ENCODE measurements at regions not wholly inside any gene's neighbourhood (a gene's known extent, or its start where the extent isn't known, plus 50 kb on each side); places are given as distances from the start of the nearest gene placed in this dataset.

DNA sequence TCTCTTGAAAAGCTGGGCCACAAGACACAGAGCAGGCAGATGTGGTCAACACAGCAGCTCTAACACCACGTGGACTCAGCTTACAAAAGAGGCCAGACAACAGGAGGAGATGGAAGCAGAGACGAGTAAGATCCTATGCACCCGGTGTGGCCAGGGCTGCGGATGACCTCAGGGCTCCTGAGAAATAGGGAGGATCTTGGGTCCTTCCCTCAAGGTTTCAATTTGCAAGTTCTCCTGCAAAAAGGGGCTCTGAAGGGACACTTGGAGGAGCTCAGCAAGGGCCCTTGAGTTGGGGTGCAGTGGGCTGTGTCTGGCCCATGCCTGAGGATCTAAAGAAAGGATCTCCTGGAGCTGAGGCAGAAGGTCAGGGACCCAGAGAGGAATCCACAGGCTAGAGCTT, 249.5 kb upstream of the IGF1R start:
- Histone ChIP-seq H3K4me1 (ENCODE audit: insufficient read depth, low read length) (peaks cover 7% of the 10 kb centered on the region; the same call in 1 of the 2 replicates), H3K4me3 (ENCODE audit: low read length) (no peak overlapping the region), H3K9me3 (ENCODE audit: insufficient read depth, low read depth, low read length) (no peaks in the 10 kb centered on the region), H3K9ac (ENCODE audit: low read depth, low read length) (no peak overlapping the region), H3K27me3 (ENCODE audit: insufficient read depth, low read length) (no peaks in the 10 kb centered on the region), H3K36me3 (ENCODE audit: insufficient read depth, low read depth, low read length) (no peaks in the 10 kb centered on the region), H3K27ac (ENCODE audit: low read length) (no peak overlapping the region)

DNA sequence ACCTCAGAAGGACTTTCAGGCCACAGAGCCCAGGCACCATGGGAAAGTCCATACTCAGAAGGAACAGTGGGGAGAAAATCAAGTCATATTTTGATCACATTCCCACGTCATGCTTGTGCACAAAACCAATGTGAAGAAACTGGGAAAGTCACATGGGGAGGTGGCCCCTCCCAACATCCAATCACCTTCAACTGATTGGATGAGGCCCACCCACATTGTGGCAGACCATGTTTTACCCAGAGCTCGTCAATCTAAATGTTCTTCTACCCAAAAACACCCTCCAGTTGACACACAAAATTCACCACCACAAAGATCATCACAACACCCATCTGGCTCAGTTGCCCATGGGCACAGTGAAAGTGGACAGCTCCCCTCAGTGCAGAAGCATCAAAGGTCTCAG, 248.2 kb upstream of the IGF1R start:
- Histone ChIP-seq H3K9me3 (ENCODE audit: insufficient read depth, low read depth, low read length) (no peaks in the 10 kb centered on the region), H3K4me3 (ENCODE audit: low read length) (no peak overlapping the region), H3K36me3 (ENCODE audit: insufficient read depth, low read depth, low read length) (no peaks in the 10 kb centered on the region), H3K27me3 (ENCODE audit: insufficient read depth, low read length) (no peaks in the 10 kb centered on the region), H3K27ac (ENCODE audit: low read length) (no peak overlapping the region), H3K4me1 (ENCODE audit: insufficient read depth, low read length) (no peaks in the 10 kb centered on the region), H3K9ac (ENCODE audit: low read depth, low read length) (no peak overlapping the region)

DNA sequence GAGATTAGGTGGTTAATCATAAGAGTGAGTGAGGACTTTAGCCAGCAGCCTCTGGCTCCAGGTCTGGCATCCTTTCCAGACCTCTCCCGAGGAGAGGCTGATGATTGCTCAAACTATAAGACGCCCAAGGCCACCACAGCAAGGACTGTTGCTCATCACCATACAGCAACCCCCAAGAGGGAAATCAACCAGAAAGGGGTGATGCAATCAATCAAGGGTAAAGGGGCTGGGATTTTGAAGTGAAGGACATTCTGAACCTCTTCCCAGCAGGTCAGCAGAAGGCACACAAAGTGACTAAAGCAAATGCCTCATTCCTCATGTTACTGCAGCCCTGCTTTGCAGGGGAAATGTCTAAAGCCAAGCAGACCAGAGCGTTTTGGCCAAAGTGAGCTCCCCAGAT, 247.3 kb upstream of the IGF1R start:
- Histone ChIP-seq H3K4me1 (ENCODE audit: insufficient read depth, low read length) (no peaks in the 10 kb centered on the region), H3K9ac (ENCODE audit: low read depth, low read length) (no peak overlapping the region), H3K36me3 (ENCODE audit: insufficient read depth, low read depth, low read length) (no peaks in the 10 kb centered on the region), H3K4me3 (ENCODE audit: low read length) (no peak overlapping the region), H3K27me3 (ENCODE audit: insufficient read depth, low read length) (no peaks in the 10 kb centered on the region), H3K9me3 (ENCODE audit: insufficient read depth, low read depth, low read length) (no peaks in the 10 kb centered on the region), H3K27ac (ENCODE audit: low read length) (no peak overlapping the region)

DNA sequence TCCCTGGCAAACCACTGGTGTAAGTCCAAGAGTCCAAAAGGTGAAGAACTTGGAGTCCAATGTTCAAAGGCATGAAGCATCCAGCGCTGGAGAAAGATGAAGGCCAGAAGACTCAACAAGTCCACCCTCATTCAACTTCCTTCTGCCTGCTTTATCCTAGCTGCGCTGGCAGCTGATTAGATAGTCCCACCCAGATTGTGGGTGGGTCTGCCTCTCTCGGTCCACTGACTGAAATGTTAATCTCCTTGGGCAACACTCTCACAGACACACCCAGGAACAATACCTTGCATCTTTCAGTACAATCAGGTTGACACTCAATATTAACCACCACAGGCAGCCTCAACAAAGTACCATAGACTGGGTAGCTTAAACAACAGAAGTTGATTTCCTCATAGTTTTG, 245.9 kb upstream of the IGF1R start:
- H3K27me3 ChIP-seq (ENCODE audit: insufficient read depth, low read length): no peaks in the 10 kb centered on the region
- no peak overlapping the region for H3K27ac ChIP-seq (ENCODE audit: low read length)
- H3K9me3 ChIP-seq (ENCODE audit: insufficient read depth, low read depth, low read length): no peaks in the 10 kb centered on the region
- H3K9ac ChIP-seq (ENCODE audit: low read depth, low read length): no peak overlapping the region
- no peak overlapping the region for H3K4me3 ChIP-seq (ENCODE audit: low read length)
- no peaks in the 10 kb centered on the region for H3K36me3 ChIP-seq (ENCODE audit: insufficient read depth, low read depth, low read length)
- H3K4me1 ChIP-seq (ENCODE audit: insufficient read depth, low read length): no peaks in the 10 kb centered on the region

DNA sequence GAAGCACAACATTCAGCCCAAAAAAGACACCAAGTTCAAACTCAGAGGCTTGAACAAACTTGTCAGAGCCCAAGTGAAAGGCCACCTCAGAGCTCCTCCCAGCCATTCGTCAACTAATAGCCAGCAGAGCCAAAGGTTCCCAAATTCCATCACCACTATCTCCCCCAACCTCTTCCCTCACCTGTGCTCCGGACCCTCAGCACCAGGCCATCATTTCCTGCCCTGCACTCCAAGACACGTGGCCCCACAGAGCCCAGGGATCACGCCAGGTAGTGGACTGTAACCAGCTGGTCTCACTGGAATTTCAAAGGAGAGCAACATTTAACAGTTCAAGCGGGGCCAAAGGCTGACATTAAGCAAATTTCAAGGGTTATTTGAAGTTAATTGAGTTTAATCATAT, 245.2 kb upstream of the IGF1R start:
- no peaks in the 10 kb centered on the region for H3K9me3 ChIP-seq (ENCODE audit: insufficient read depth, low read depth, low read length)
- no peaks in the 10 kb centered on the region for H3K27me3 ChIP-seq (ENCODE audit: insufficient read depth, low read length)
- no peaks in the 10 kb centered on the region for H3K36me3 ChIP-seq (ENCODE audit: insufficient read depth, low read depth, low read length)

DNA sequence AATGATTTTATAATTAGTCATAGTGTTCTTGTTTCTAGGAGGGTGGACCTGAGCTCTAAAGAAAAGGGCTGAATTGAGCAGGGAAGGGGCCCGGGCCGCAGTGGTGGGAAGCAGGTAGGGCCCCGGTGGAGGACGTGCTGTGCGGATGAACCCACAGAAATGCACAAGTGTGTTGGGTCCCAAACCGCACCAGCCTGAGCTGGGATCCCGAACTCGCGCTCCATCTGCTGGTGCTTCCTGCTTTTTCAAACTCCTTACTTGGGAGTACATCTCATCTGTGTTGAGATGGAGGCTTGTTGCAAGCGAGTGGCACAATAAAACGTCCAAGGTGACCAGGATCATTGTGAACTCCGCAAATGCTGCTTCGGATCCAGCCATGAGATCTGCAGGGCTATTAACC, 244.8 kb upstream of the IGF1R start:
- Histone ChIP-seq H3K4me3 (ENCODE audit: low read length) (no peak overlapping the region), H3K9ac (ENCODE audit: low read depth, low read length) (no peak overlapping the region), H3K27me3 (ENCODE audit: insufficient read depth, low read length) (no peaks in the 10 kb centered on the region), H3K36me3 (ENCODE audit: insufficient read depth, low read depth, low read length) (no peaks in the 10 kb centered on the region), H3K9me3 (ENCODE audit: insufficient read depth, low read depth, low read length) (no peaks in the 10 kb centered on the region), H3K4me1 (ENCODE audit: insufficient read depth, low read length) (no peaks in the 10 kb centered on the region), H3K27ac (ENCODE audit: low read length) (no peak overlapping the region)

More for the DNA sequence above, 245.2 kb upstream of the IGF1R start:
- no peak overlapping the region for H3K9ac ChIP-seq (ENCODE audit: low read depth, low read length)
- H3K27ac ChIP-seq (ENCODE audit: low read length): no peak overlapping the region
- H3K4me1 ChIP-seq (ENCODE audit: insufficient read depth, low read length): no peaks in the 10 kb centered on the region
- H3K4me3 ChIP-seq (ENCODE audit: low read length): no peak overlapping the region

DNA sequence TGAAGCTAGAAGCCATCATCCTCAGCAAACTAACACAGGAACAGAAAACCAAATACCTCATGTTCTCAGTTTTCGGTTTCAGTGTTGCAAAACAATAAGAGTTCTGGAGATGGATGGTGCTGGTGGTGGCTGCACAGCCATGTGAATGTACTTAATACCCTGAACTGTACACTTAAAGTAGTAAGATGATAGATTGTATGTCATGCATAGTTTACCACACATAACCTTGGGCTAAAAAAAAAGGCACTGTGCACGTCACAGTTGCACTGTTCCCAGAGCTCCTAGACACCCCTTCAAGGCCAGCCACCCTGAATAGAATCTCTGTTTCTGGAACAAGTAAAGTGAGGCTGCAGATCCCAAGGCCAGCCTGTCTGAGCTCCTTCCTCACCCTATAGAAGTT, 243.3 kb upstream of the IGF1R start:
- Histone ChIP-seq H3K4me3 (ENCODE audit: low read length) (no peak overlapping the region), H3K9ac (ENCODE audit: low read depth, low read length) (no peak overlapping the region), H3K27me3 (ENCODE audit: insufficient read depth, low read length) (no peaks in the 10 kb centered on the region), H3K4me1 (ENCODE audit: insufficient read depth, low read length) (no peaks in the 10 kb centered on the region), H3K27ac (ENCODE audit: low read length) (no peak overlapping the region), H3K36me3 (ENCODE audit: insufficient read depth, low read depth, low read length) (no peaks in the 10 kb centered on the region), H3K9me3 (ENCODE audit: insufficient read depth, low read depth, low read length) (no peaks in the 10 kb centered on the region)

DNA sequence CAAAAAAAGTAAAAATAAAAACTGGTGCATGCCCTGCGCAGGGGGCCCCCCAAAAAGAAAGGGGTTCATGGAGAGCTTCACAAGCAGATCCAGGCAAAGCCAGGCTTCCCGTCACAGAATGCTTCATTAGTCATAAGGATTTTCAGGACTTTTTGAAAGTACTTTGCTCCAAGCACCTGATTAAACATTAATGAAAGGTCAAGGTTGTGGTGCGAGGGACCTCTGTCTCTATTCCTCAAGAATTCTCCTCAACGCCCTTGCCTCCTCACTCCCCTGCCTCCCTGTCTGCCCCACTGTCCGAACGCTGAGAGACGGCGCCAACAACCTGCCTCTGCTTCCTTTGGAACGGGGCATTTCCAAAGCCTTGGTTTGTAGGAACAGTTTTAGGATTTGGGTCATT, 240.1 kb upstream of the IGF1R start:
- no peak overlapping the region for H3K4me3 ChIP-seq (ENCODE audit: low read length)
- H3K36me3 ChIP-seq (ENCODE audit: insufficient read depth, low read depth, low read length): no peaks in the 10 kb centered on the region
- H3K27me3 ChIP-seq (ENCODE audit: insufficient read depth, low read length): no peaks in the 10 kb centered on the region
- H3K4me1 ChIP-seq (ENCODE audit: insufficient read depth, low read length): no peaks in the 10 kb centered on the region
- no peaks in the 10 kb centered on the region for H3K9me3 ChIP-seq (ENCODE audit: insufficient read depth, low read depth, low read length)
- H3K9ac ChIP-seq (ENCODE audit: low read depth, low read length): no peak overlapping the region
- H3K27ac ChIP-seq (ENCODE audit: low read length): no peak overlapping the region

DNA sequence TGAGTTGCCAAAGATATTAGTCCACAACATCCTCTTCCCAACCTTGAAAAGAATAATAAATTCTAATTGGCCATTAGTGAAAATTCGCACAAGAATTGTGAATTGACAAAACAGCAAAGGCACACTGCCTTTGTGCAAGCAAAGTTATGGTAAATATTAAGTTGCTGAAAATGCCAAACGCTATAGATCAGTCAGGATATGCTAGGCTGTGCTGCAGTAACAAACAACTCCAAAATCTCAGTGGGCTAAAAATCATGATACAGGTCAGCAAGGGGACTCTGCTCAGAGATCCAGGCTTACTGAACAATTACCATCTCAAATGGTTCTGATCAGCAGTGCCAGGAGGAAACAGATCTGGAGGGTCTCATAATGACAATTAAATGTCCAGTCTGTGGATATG, 238.0 kb upstream of the IGF1R start:
- no peaks in the 10 kb centered on the region for H3K4me1 ChIP-seq (ENCODE audit: insufficient read depth, low read length)
- no peaks in the 10 kb centered on the region for H3K36me3 ChIP-seq (ENCODE audit: insufficient read depth, low read depth, low read length)

DNA sequence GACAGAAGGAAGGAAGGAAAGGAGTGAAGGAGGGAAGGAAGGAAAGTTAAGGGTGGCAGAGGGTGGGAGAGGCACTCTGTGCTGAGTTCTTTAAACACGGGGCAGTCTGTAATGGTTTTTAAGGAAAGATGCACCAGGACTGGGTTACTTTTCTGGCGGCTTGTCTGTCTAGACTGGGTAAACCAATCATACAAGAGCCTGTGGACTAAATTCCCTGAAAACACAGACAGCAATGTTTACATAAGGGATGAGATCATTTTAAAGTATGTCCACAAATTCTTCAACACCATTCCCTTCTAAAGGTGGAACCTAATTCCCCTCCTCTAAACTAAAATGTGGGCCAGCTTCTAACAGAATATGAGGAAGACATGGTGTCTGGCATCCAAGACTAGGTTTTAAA, 235.5 kb upstream of the IGF1R start:
- Histone ChIP-seq H3K9ac (ENCODE audit: low read depth, low read length) (no peak overlapping the region), H3K27ac (ENCODE audit: low read length) (no peak overlapping the region), H3K9me3 (ENCODE audit: insufficient read depth, low read depth, low read length) (no peaks in the 10 kb centered on the region), H3K4me1 (ENCODE audit: insufficient read depth, low read length) (no peaks in the 10 kb centered on the region), H3K36me3 (ENCODE audit: insufficient read depth, low read depth, low read length) (no peaks in the 10 kb centered on the region), H3K27me3 (ENCODE audit: insufficient read depth, low read length) (no peaks in the 10 kb centered on the region), H3K4me3 (ENCODE audit: low read length) (no peak overlapping the region)

More for the DNA sequence above, 238.0 kb upstream of the IGF1R start:
- Histone ChIP-seq H3K27me3 (ENCODE audit: insufficient read depth, low read length) (no peaks in the 10 kb centered on the region), H3K9me3 (ENCODE audit: insufficient read depth, low read depth, low read length) (no peaks in the 10 kb centered on the region), H3K4me3 (ENCODE audit: low read length) (no peak overlapping the region), H3K9ac (ENCODE audit: low read depth, low read length) (no peak overlapping the region), H3K27ac (ENCODE audit: low read length) (no peak overlapping the region)

DNA sequence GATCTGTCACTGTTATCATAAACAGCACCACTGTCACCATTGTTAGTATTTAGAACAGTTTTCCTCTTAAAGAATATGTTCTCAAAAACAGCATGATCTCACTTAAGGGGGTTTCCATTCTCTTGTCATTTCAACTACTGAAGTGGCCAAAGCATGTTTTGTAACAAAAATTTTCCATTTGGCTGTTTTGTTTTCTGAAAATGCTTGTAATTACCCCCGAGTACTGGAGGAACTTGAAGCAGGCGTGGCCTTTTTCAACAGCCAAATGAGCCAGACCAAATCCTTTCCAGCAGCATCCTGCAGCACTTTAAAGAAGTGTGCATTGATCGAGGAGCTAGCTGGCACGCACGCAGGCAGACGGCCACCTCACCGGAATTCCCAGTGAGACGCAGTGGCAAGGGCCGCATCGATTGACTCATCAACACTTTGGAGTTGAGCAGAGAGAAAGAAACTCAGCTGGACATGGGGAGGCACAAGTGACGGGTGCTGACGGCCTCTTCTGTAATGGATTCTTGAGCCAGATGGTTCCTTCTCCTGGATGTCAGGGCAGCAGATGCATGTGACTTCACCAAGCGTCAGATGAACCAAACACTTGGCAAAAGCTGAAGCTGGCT, 234.3 kb upstream of the IGF1R start:
- Histone ChIP-seq H3K9ac (ENCODE audit: low read depth, low read length) (no peak overlapping the region), H3K27me3 (ENCODE audit: insufficient read depth, low read length) (no peaks in the 10 kb centered on the region)

DNA sequence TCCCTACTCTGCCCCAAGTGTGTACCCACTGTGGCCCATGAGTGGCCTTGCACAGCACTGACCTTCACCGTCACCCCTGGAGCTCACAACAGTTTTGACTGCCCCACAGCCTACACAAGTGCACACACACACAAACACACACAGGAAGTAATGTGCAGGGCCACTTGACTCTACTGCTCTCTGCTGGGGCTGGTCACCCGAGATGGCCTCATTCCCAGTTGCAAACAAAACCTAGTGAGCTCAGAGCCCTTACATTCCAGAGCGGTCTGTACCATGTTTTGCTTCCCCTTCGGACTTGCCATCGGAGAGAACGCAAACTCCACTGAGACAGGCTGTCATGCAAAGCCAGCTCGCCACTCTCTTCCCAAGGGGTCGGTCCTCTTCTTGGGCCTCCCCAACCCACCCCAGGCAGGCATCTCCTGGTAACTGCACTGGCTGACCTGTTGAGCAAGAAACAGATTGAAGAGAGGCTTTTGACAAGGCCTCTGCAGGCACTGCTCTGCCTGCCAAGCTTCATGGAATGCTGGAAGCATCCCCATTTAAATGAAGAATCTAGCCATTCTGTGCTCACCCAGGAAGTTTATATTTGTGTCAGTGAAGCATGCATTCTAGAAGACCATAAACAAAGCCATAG, 232.0 kb upstream of the IGF1R start:
- no peak overlapping the region for H3K4me3 ChIP-seq (ENCODE audit: low read length)
- no peak overlapping the region for H3K27ac ChIP-seq (ENCODE audit: low read length)
- no peaks in the 10 kb centered on the region for H3K4me1 ChIP-seq (ENCODE audit: insufficient read depth, low read length)
- H3K36me3 ChIP-seq (ENCODE audit: insufficient read depth, low read depth, low read length): no peaks in the 10 kb centered on the region
- H3K9ac ChIP-seq (ENCODE audit: low read depth, low read length): no peak overlapping the region
- peaks cover 15% of the 10 kb centered on the region for H3K27me3 ChIP-seq (ENCODE audit: insufficient read depth, low read length)
- no peaks in the 10 kb centered on the region for H3K9me3 ChIP-seq (ENCODE audit: insufficient read depth, low read depth, low read length)

More for the DNA sequence above, 234.3 kb upstream of the IGF1R start:
- no peak overlapping the region for H3K27ac ChIP-seq (ENCODE audit: low read length)
- H3K4me3 ChIP-seq (ENCODE audit: low read length): no peak overlapping the region
- no peaks in the 10 kb centered on the region for H3K4me1 ChIP-seq (ENCODE audit: insufficient read depth, low read length)
- H3K9me3 ChIP-seq (ENCODE audit: insufficient read depth, low read depth, low read length): no peaks in the 10 kb centered on the region
- H3K36me3 ChIP-seq (ENCODE audit: insufficient read depth, low read depth, low read length): no peaks in the 10 kb centered on the region
